Activated CD4-positive, alpha-beta memory T cell treated with anti-CD3 and anti-CD28 coated beads for 36 hours (primary cell): ENCODE measurements at regions not wholly inside any gene's neighbourhood (a gene's known extent, or its start where the extent isn't known, plus 50 kb on each side); places are given as distances from the start of the nearest gene placed in this dataset.

ENCODE experiments used
- CTCF ChIA-PET: fragments of 350-600 bp; sonication (Branson Sonifier 250); formaldehyde crosslinking; loops from one replicate; lab custom pipeline; 2021; ENCODE audit warnings: antibody characterized with exemption, inconsistent platforms; lab: Charles Lee
- POLR2A ChIA-PET: fragments of 350-600 bp; sonication (Branson Sonifier 250); formaldehyde crosslinking; loops from one replicate; lab custom pipeline; 2021; ENCODE audit warnings: antibody characterized with exemption; lab: Charles Lee
- DNase-seq: peaks from one replicate; pipeline ENCODE4 v3.0.0-alpha.2; 2020
- H3K27ac Mint-ChIP-seq: one replicate; pipeline ENCODE4 v1.8.0; 2021; ENCODE audit warnings: mixed read lengths
- H3K27me3 Mint-ChIP-seq: one replicate; pipeline ENCODE4 v1.8.0; 2021; ENCODE audit warnings: mixed read lengths
- H3K36me3 Mint-ChIP-seq: one replicate; pipeline ENCODE4 v1.8.0; 2021; ENCODE audit warnings: mixed read lengths
- H3K4me1 Mint-ChIP-seq: one replicate; pipeline ENCODE4 v1.8.0; 2021; ENCODE audit warnings: low read depth, mixed read lengths
- H3K4me3 Mint-ChIP-seq: one replicate; pipeline ENCODE4 v1.8.0; 2021; ENCODE audit warnings: mild to moderate bottlenecking, mixed read lengths
- H3K9me3 Mint-ChIP-seq: one replicate; pipeline ENCODE4 v1.8.0; 2021; ENCODE audit warnings: mixed read lengths
- intact Hi-C: fragments of 100-400 bp; cut with micrococcal nuclease; formaldehyde crosslinking; loops from one replicate; pipeline ENCODE4 v1.15.1; 2023

DNA sequence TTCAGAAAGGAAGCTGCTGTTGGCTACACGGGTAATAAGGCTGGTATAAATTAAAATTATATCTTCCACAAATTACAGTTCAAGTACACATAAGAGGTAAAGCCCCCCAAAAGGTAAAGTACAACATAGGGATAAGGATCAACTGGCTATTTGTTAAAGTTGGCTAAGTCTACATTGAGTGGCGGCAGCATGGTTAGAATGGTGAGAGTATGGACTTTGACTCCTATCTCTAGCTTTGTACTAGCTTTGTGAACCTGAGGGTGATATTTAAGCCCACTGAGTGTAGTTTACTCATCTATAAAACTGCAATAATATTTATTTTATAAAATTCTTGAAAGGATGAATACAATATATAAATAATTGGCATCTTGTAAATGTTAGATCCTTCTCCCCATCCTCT is 542.8 kb downstream of the DSC3 start:
- Mint-ChIP-seq H3K27ac (no peak overlapping the region), H3K27me3 (no peaks in the 10 kb centered on the region), H3K36me3 (no peaks in the 10 kb centered on the region), H3K4me3 (no peak overlapping the region), H3K4me1 (no peaks in the 10 kb centered on the region), H3K9me3 (peaks cover 10% of the 10 kb centered on the region)
- intact Hi-C loops: no loop called here
- no peak for DNase-seq
- ChIA-PET POLR2A (no interaction called here), CTCF (no interaction called here)

DNA sequence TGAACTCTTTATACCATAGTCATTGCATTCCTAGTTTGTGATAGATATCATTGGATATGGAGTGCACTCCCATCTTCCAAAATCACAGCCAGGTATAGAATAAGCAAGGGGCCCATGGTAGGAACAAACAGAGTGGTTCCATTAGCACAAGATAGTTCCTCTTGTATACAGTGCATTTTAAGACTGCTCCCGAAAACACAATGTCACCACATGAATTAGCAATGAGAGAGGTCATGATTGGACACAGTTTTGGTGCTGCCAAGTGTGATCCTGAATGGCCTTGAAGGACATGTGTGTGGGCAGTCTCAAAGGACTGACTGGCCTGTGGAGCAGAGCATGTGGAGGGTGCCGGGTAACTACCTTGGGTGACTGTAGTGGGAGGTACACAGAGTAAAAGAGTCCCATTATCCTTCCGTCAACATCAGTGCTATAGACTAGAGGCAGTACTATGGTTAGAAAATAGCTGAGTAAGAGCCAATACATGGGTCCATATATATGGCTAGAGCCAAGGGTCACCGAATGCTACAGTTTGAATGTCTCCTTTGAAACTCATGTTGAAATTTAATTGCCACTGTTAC is 549.9 kb downstream of the DSC3 start:
- Mint-ChIP-seq H3K4me3 (no peak overlapping the region), H3K36me3 (no peaks in the 10 kb centered on the region), H3K9me3 (peaks cover 15% of the 10 kb centered on the region), H3K27ac (no peak overlapping the region), H3K4me1 (no peaks in the 10 kb centered on the region), H3K27me3 (no peaks in the 10 kb centered on the region)
- CTCF ChIA-PET: no interaction called here
- intact Hi-C loops: no loop called here
- POLR2A ChIA-PET: no interaction called here
- no peak for DNase-seq

DNA sequence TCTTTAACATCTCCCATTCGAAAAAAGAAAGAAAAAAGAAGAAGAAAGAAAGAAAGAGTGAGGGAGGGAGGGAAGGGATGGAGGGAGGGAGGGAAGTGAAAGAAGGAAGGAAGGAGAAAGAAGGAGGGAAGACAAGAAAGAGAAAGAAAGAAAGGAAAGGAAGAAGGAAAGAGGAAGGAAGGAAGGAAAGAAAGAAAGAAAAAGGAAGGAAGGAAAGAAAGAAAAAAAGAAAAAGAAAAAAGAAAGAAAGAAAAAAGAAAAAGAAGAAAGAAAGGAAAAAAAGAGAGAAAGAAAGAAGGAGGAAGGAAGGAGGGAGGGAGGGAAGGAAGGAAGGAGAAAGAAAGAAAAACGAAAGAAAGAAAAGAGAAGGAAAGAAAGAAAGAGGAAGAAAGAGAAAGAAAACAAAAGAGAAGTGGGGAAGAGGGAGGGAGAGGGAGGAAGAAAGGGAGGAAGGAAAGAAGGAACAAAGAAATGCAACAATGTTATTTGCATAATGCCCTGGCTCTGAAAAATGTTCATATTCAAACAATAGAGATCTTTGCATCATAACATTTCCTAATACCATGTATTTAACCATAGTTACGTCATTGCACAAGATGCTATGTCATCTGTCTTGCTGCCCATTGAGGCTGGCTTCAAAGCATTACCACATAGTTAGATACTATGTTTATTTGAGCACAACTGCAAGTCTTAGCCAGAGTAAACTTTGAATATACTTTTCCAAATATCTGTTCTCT is 550.6 kb downstream of the DSC3 start:
- CTCF ChIA-PET: no interaction called here
- no peaks in the 10 kb centered on the region for H3K4me1 Mint-ChIP-seq
- H3K4me3 Mint-ChIP-seq: no peak overlapping the region
- no peaks in the 10 kb centered on the region for H3K27me3 Mint-ChIP-seq
- no peak overlapping the region for H3K27ac Mint-ChIP-seq
- no peaks in the 10 kb centered on the region for H3K36me3 Mint-ChIP-seq
- POLR2A ChIA-PET: no interaction called here
- peaks cover 18% of the 10 kb centered on the region for H3K9me3 Mint-ChIP-seq
- intact Hi-C loops: no loop called here
- DNase-seq: no peak

DNA sequence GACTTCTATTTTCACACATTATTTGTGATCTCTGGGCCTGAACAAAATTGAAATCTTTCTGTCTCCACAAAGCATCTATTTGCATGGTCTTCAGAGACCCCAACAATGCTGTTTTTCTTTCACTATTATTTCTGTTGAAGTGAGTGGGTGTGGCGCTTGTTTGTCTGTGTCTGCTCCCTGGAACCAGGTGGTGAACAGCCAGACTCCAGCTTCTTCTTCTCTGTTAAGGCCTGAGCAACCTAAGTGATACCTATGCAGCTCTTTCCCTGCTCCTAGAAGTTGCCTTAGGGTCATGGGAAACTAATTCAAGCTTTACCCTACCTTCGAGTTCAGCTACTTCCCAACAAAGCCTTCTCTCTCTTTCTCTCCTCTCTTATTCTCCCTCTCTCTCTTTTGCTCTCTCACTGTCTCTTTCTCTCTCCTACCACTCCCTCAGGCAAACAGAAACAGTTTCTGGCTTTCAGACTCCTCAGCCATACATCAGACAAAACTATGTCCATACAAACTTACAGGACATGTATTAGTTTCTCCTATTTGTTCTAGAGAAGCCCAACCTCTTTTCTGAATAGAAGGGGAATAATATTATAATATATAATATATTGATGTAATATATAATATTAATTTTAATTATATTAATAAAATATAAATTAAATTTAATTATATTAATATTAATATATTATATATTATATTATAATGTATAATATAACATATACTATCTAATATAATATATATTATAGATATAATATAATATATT is 552.5 kb downstream of the DSC3 start:
- Mint-ChIP-seq H3K27me3 (no peaks in the 10 kb centered on the region), H3K36me3 (no peaks in the 10 kb centered on the region), H3K4me1 (no peaks in the 10 kb centered on the region), H3K27ac (no peak overlapping the region), H3K9me3 (peaks cover 28% of the 10 kb centered on the region), H3K4me3 (no peak overlapping the region)
- CTCF ChIA-PET: no interaction called here
- POLR2A ChIA-PET: no interaction called here
- intact Hi-C loops: no loop called here
- no peak for DNase-seq

DNA sequence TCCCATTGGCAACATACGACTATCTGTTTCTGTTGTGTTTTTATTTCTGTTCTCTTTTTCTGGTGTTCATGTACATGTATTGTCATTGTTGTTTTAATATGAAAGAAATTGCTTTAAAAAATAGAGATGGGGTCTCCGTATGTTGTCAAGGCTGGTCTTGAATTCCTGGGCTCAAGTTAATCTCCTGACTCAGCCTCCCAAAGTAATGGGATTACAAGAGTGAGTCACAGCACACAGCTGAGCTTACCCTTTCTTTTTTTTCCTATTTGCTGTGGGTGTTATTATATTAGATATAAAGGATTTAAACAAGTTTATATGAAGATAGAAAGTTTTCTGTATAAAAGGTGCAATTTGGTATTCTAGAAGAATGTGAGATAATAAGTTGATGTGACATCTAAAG is 554.6 kb downstream of the DSC3 start:
- H3K9me3 Mint-ChIP-seq: peaks cover 24% of the 10 kb centered on the region

DNA sequence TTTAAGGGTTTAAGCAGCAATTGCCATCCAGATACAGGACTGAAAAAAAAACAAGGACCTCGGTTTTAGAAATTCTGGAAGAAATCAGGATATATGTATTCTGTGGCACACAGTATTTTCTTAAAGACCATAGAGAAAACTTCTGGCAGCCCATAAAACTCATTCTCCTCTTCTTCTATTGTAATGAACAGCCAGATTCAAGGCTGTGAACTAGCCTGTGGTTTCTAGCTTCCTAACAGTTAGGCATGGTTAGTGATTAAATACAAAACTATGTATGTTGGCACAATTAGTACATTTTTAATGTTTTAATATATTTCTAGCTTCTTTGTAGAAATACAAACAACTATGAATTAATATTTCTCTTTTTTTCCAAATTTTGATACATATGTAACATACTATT is 555.7 kb downstream of the DSC3 start:
- no peak for DNase-seq
- POLR2A ChIA-PET: no interaction called here
- no peak overlapping the region for H3K4me3 Mint-ChIP-seq
- no peaks in the 10 kb centered on the region for H3K36me3 Mint-ChIP-seq
- H3K9me3 Mint-ChIP-seq: peaks cover 16% of the 10 kb centered on the region
- intact Hi-C loops: no loop called here
- no peaks in the 10 kb centered on the region for H3K4me1 Mint-ChIP-seq
- no peaks in the 10 kb centered on the region for H3K27me3 Mint-ChIP-seq
- no peak overlapping the region for H3K27ac Mint-ChIP-seq
- CTCF ChIA-PET: no interaction called here

More for the DNA sequence above, 554.6 kb downstream of the DSC3 start:
- Mint-ChIP-seq H3K36me3 (no peaks in the 10 kb centered on the region), H3K27me3 (no peaks in the 10 kb centered on the region), H3K4me1 (no peaks in the 10 kb centered on the region), H3K4me3 (no peak overlapping the region), H3K27ac (no peak overlapping the region)
- intact Hi-C loops: no loop called here
- CTCF ChIA-PET: no interaction called here
- POLR2A ChIA-PET: no interaction called here
- no peak for DNase-seq

DNA sequence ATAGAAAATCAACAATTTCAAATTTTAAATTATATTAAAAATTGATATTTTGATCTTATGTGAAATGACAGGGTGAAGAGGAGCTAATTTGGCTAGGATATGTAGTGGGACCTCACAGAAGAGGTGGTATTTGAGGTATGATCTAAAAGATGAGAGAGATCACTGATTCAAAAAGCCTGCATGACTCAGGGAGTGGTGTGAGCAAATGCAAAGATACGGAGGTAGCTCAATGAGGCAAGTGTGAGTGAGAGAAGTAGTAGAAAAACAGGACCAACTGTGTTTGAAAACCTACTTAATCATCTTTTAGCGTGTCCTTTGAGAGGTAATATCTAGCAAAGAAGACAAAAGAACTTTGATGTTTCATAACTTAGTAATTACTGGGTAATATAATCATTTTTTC is 557.5 kb downstream of the DSC3 start:
- H3K4me3 Mint-ChIP-seq: no peak overlapping the region
- no peaks in the 10 kb centered on the region for H3K27me3 Mint-ChIP-seq
- no peaks in the 10 kb centered on the region for H3K4me1 Mint-ChIP-seq
- no peak overlapping the region for H3K27ac Mint-ChIP-seq
- peaks cover 26% of the 10 kb centered on the region for H3K9me3 Mint-ChIP-seq
- POLR2A ChIA-PET: no interaction called here
- CTCF ChIA-PET: no interaction called here
- intact Hi-C loops: no loop called here
- no peaks in the 10 kb centered on the region for H3K36me3 Mint-ChIP-seq
- no peak for DNase-seq

DNA sequence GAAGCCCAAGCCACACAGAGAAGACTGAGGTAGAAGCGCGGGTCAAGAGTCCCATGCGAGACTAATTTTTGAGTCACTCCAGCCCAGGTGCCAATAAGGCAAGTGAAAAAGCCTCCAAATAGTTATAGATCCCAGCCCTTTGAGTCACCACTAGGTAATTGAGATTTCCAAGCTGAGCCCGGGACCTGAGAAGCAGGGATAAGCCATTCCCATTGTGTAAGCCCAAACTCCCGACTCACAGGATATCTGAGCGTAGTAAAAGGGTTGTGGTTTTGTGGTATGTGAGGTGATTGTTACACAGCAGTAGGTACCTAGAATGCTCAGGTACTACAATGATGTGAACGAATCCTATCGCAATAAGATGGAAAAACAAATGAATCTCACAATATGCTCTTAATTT is 560.7 kb downstream of the DSC3 start:
- H3K9me3 Mint-ChIP-seq: peaks cover 31% of the 10 kb centered on the region
- DNase-seq: no peak
- H3K4me3 Mint-ChIP-seq: no peak overlapping the region
- no peaks in the 10 kb centered on the region for H3K4me1 Mint-ChIP-seq
- H3K27ac Mint-ChIP-seq: no peak overlapping the region
- no peaks in the 10 kb centered on the region for H3K36me3 Mint-ChIP-seq
- ChIA-PET POLR2A (no interaction called here), CTCF (no interaction called here)
- intact Hi-C loops: no loop called here
- H3K27me3 Mint-ChIP-seq: no peaks in the 10 kb centered on the region

DNA sequence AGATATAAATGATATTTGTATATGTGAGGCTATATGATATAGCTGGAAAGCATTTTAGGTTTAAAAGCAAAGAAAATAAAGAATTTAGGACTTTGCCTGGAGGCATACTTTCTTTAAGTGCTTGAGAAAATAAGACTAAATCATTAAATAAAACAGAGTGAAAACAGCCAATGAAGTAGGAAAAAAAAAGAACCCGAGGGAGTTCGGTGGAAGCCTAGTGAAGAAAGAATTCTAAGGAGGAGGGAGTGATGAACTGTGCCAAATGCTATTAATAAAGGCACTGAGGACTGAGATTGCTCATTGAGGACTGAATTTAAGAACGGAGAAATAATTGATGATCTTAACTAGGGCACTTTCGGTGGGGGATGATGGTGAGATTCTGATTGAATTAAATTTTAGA is 573.5 kb downstream of the DSC3 start:
- no peak for DNase-seq
- ChIA-PET POLR2A (no interaction called here), CTCF (no interaction called here)
- intact Hi-C loops: no loop called here
- H3K27me3 Mint-ChIP-seq: no peaks in the 10 kb centered on the region
- H3K27ac Mint-ChIP-seq: no peak overlapping the region
- peaks cover 22% of the 10 kb centered on the region for H3K9me3 Mint-ChIP-seq
- no peaks in the 10 kb centered on the region for H3K36me3 Mint-ChIP-seq
- H3K4me3 Mint-ChIP-seq: no peak overlapping the region
- no peaks in the 10 kb centered on the region for H3K4me1 Mint-ChIP-seq

DNA sequence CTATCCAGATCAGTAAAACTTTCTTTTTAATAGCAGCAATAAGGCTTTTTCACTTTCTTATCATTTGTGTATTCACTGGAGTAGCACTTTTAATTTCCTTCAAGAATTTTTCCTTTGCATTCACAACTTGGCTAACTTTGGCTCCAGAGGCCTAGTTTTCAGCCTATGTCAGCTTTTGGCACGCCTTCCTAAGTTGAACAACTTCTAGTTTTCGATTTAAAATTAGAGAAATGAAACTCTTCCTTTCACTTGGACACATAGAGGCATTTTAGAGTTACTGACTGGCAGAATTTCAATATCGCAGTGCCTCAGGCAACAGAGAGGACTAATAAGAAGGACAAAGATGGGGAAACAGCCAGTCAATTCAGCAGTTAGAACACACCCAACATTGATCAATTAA is 577.4 kb downstream of the DSC3 start:
- no peak for DNase-seq
- no peaks in the 10 kb centered on the region for H3K4me1 Mint-ChIP-seq
- CTCF ChIA-PET: no interaction called here
- intact Hi-C loops: no loop called here
- peaks cover 20% of the 10 kb centered on the region for H3K9me3 Mint-ChIP-seq
- H3K27ac Mint-ChIP-seq: no peak overlapping the region
- no peaks in the 10 kb centered on the region for H3K36me3 Mint-ChIP-seq
- POLR2A ChIA-PET: no interaction called here
- H3K4me3 Mint-ChIP-seq: no peak overlapping the region
- no peaks in the 10 kb centered on the region for H3K27me3 Mint-ChIP-seq

DNA sequence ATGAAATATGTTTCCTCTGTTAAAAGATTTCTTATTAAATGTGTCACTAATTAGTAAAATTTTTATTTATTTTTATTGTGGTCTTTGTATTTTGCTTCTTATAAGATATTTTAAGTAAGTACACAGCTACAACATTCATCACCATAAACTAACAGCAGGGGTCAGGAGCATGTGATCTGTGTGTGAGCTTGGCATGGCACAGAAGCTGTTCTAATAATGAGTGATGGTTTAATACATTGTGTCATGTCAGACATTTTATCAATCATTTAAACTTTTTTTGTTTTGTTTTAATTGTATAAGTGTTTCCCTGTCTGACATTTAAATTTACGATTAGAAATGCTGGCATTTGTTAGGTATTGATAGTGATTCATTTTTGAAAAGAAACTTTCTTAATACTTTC is 585.4 kb downstream of the DSC3 start:
- Mint-ChIP-seq H3K4me1 (no peaks in the 10 kb centered on the region), H3K36me3 (no peaks in the 10 kb centered on the region), H3K9me3 (peaks cover 26% of the 10 kb centered on the region), H3K4me3 (no peak overlapping the region), H3K27me3 (no peaks in the 10 kb centered on the region), H3K27ac (no peak overlapping the region)
- ChIA-PET CTCF (no interaction called here), POLR2A (no interaction called here)
- intact Hi-C loops: no loop called here
- no peak for DNase-seq

DNA sequence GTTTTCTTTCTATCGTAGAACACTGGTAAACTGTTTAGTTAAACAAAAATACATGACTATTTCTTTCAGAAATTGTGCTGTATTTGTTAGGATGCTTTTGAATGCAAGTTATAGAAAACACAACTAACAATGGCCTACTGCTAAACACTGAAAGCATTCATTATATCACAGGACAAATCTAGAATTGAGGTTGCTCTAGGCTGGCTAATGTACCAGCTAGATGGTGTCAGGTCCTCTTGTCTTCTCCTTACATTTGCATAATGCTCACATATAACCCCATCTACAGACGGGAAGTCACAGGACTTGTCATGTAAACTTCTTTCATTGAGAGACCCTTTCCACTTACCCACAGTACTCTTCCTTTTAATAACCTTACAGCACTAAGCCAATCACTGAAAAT is 586.8 kb downstream of the DSC3 start:
- Mint-ChIP-seq H3K4me1 (no peaks in the 10 kb centered on the region), H3K36me3 (no peaks in the 10 kb centered on the region), H3K27me3 (no peaks in the 10 kb centered on the region), H3K4me3 (no peak overlapping the region), H3K27ac (no peak overlapping the region), H3K9me3 (peaks cover 26% of the 10 kb centered on the region)
- DNase-seq: no peak
- ChIA-PET POLR2A (no interaction called here), CTCF (no interaction called here)
- intact Hi-C loops: no loop called here

DNA sequence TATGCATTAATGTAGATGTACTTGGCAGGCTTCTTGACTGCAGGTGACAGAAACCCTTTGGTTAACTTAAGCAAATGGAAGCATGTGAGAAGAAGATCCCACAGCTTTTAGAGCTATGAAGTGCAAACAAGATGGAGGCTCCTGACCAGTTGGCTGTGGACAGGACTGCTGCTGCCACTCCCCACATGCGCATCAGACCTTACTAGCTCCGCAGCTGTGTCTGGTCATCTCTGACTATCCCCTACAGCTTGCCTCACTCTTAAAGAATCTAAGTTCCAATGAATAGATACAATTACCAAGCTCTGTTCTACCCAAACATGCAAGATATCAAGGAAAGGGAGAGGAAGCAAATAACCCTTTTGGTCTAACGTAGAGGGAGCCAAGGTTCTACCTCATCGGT is 587.6 kb downstream of the DSC3 start:
- ChIA-PET POLR2A (no interaction called here), CTCF (no interaction called here)
- no peak overlapping the region for H3K4me3 Mint-ChIP-seq
- no peaks in the 10 kb centered on the region for H3K36me3 Mint-ChIP-seq
- H3K27ac Mint-ChIP-seq: no peak overlapping the region
- H3K27me3 Mint-ChIP-seq: no peaks in the 10 kb centered on the region
- peaks cover 25% of the 10 kb centered on the region for H3K9me3 Mint-ChIP-seq
- DNase-seq: no peak
- intact Hi-C loops: no loop called here
- no peaks in the 10 kb centered on the region for H3K4me1 Mint-ChIP-seq
